Hepatic stellate cell (primary cell): ENCODE measurements at regions not wholly inside any gene's neighbourhood (a gene's known extent, or its start where the extent isn't known, plus 50 kb on each side); places are given as distances from the start of the nearest gene placed in this dataset.
A peak's percentile ranks its signal among the peaks of the same experiment; 100 is the strongest.

Experiments used
- DNase-seq: peaks from one replicate; pipeline ENCODE4 v3.0.0; 2011; ENCODE audit warnings: low spot score

DNA sequence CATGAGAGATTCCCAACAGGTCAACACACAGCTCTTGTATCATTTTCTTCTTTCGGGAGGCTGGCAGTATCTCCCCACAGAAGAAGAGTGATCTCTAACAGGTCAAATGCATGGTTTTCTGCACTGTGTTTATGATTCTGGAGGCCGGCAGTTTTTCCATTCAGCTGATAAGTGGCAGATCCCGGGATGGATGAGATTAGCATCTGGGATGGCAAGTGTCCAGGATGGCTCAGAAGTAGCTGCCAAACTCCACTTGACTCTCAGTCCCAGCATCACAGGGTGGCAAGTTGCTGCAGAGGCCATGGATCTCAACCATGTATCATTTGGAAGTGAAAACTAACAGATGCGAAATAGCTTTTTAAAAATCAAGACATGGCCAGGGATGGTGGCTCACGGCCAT lies 97.8 kb upstream of the SLC44A1 start:
- no peak for DNase-seq

DNA sequence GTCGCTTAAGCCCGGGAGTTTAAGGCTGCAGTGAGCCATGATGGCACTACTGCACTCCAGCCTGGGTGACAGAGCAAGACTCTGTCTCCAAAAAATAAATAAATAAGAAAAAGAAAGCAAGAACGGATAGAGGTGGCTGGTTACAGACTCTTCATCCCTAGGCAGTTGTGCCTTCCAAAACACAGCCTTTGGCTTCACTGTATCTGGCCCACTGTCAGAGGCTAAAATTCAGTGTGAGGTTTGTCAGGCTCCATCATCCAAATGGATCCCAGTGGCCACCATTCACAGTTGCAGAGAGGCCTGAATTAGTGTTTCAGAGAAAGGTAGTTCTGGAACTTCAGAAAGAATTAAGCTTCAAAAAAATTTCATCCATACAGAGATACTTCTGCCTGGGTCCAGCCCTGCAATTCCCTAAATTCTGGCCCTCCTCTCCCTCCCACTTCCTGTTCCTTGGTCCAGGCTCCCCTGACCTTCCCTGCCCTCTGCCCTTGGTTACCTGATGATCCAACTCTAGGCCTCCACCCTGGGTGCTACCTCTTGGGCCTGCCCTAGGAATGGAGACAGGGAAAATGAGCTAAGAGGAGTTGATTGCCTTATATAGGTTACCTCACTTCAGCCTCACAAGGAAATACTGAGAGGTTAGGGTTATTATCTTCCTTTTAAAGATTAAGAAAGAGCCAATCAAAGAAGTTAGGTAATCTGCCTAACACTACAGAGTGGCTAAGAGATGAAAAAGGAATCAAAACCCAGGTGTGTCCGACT lies 97.2 kb upstream of the SLC44A1 start:
- DNase-seq = no peak

DNA sequence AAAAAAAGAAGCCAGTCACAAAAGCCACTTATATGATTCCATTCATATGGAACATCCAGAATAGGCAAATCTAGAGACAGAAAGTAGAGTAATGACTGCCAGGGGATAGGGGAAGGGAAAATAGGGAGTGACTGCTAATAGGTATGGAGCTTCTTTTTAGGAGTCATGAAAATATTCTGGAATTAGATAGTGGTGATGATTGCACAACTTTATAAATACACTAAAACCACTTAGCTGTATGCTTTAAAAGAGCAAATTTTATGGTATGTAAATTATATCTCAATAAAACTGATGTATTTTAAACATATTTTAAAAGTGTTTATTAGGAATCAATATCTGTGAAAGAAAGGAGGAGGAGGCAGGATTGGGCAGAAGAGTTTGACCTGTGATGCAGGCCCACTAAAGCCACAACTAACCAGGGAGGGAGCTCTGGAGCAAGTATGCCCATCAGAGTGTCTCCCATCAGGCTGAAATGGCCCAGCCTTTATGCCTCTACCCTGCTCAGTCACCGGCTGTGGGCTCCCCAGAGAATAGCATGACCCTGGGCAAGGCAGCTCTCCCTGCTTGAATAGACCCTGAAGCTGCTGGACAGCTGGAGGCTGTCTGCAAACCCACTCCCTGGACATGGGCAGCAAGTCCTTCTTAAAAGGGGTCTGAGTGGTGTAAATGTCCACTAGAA lies 96.0 kb upstream of the SLC44A1 start:
- peak; percentile 28 for DNase-seq

DNA sequence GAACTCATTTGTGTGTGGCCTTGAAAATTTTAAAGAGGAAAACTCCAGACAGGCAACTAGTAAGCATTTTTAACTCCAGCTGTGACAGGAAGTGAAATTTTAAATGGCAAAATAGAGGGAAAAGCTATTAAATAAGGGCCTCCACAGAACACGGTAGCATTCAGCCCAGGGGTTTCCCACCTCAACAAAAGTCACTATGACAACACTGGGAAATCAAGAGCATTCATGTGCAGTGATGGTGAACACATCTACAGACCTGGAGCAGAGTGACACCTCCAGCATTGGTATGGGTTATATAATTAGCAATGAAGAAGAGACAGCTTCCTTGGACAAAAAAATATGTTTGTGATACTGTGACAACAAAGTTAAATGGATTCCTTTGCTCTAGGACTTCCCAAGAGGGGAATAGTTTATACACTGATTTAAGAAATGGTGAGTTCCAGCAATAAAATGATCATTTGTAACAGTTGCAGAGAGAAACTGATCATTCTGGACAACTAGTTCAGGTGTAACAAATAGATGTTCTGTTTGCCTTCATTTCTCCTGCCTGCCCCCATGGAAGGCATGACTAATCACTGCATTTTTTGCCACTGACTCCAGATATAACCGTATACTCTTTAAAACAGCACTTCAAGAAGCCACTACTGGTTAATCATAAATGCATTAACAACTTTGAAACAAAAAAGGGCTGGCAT lies 93.3 kb upstream of the SLC44A1 start:
- DNase-seq = no peak

DNA sequence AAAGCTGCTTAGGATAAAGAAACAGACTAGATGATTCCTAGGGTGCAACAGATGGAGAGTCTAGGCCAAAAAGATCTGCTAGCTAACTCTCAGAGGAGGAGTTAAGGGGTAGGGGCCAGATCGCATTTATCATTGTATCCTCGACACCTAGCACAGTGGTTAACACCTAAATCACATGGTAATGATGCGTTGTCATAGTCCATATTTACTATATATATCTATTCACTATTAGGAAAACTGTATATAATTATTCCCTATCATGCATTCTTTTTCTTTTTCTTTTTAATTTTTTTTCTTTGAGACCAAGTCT lies 92.8 kb upstream of the SLC44A1 start:
- no peak for DNase-seq

DNA sequence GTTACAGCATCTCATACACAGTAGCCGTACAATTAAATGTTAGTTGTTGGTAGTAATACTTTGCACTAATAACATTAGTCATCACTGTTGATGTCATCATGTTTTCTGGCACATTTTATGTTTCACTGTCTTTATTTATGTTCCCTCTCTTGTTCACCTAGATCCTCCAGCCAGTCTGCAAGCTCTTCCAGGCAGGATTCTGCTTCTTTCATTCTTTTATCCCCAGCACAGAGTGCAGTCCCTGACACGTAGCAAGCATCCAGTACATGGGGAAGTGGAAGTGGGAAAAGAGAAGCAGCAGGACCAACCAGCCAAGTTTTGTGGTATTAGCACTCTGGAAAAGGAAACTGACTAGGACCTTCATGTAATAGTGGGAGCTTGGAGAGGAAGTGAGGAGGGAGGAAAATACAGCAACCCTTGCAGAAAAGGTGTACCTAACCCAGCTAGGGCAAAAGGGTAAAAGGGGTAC lies 89.7 kb upstream of the SLC44A1 start:
- no peak for DNase-seq

DNA sequence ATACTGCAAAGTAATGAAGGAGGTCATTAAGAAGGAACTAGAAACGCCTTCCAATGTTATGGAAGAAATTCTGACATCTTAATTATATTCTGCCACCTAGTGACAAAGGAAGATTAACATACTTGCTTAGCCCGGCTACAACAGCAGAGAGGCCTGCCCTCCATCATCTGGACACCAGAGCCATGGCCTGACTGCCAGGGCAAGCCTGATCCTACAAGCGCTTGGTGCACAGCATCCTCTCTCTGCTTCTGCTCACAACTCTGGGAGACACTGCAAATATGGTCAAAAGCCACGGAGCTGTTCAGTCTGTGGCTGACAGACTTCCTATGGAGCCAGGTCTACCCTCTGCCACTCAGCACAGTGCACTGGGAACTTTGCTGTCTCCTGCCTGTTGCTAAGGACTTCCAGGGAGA lies 87.3 kb upstream of the SLC44A1 start:
- peak; percentile 71 for DNase-seq

DNA sequence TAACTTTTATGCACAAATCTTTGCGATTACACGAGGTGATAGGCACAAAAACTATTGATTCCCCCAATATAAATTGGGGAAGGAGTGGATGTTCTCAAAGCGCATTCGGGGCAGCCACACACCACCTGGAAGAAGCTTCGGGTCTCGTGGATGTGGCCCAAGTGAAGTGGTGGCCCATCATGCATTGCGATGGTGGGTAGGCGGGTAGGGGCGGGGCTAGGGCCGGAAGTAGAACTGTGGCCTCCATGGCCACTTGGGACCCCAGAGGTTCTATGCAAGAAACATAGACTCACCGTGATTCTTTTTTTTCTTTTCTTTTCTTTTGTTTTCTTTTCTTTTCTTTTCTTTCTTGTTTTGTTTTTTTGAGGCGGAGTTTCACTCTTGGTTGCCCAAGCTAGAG lies 86.4 kb upstream of the SLC44A1 start:
- DNase-seq = no peak

DNA sequence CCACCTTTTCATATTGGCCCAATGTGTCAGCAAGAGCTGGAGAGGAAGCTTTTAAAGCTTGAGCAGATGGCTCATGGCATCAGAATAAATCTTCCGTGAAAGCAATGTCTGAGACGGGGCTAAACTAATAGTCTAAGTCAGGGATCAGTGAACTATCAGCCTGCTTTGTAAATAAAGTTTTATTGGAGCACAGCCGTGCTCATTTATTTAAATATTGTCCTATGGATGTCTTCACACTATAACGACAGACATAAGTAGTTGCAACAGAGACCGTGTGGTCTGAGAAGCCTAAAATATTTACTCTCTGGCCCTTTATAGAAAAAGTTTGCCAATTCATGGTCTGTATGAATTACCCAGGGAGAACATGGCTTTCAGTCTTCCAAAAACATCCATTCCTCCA lies 85.6 kb upstream of the SLC44A1 start:
- no peak for DNase-seq

DNA sequence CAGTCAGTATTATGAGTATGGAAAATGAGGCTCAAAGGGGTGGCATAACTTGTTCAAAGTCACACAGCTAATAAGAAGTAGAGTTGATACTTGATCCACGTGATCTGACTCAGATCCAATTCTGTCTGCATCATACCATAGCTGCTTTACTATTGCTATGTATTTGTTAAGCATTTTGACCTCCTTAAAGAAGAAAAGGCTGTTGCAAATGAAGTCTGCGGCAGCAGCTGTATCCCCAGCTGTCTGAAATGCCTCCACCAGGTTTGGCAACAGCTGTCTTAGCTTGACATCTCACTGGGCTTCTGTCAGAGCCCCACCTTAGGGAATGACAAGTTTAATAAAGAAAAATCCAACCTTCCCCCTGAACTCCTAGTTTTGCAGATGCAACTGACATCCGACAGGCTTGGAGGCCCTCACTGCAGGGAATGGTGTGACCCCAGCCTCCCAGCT lies 75.6 kb upstream of the SLC44A1 start:
- DNase-seq = no peak

DNA sequence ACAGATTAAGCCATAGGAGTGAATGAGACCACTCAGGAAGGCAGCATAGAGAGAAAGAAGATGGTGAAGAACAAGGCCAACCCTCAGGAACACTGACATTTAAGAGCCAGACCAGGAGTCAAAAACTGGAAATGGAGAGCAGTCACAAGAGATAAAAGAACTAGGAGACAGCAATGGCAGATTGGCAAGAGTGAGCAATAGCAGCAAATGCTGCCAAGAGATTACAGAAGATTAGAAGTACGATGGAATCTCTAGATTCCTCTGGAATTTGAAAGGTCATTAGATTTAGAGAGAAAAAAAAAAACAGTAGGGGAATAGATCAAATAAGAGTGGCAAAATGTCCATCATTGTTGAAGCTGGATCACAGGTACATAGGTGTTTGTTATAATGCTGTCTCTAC lies 73.4 kb upstream of the SLC44A1 start:
- DNase-seq = no peak

DNA sequence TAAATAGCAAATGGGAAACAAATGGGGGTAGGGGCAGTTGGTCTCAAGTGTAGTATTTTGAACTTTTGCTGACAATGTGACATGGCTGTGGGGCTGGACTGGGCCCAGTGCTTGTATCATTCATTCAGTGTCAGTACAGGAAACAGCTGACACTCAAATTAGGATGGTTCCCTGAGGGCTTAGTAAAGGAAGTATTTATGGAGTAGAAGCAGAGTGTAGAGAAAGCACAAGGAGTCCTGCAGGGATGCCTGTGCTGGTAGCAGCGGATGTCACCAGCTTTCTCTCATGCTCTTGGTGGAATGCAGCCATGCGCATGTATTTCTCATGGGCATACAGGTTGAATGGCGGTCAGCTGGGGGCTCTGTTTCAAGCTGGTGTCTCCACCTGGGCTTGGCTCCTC lies 72.9 kb upstream of the SLC44A1 start:
- no peak for DNase-seq

DNA sequence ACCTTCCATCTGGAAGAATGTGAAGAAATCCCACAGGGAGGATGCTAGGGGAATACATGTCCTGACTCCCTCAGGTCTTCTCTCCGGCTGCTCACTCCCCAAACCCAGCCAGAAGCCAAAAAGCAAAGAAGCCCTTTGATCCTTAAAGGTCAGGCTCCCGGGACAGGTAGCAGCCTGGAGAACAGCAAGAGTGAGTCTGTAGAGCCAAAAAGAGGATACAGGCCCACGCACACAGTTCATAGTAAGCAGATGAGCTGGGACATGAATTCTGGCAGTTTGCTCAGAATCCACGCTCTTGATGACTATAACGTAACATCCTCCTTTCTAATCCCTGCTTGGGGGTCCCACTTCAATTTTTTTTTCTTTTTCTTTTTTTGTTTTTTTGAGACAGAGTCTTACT lies 72.0 kb upstream of the SLC44A1 start:
- DNase-seq = no peak

DNA sequence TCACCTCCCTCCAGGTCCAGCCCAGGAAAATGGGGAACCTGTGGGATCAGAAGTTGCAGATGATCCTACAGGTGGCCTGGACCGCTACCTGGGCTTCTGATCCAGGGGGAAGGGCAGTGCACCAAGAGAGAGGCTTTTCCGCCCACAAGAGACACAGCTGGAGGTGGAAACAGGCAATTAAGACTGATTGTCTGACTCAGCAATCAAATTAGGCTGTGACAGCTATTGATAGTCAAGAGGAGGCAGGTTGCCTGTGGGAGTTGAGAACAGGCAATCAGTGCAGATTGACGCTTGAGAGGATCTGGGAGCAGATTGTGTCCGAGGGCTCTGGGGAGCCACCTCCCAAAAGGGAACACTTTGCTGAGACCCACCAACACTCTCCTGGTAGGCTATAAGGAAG lies 71.1 kb upstream of the SLC44A1 start:
- DNase-seq = no peak

DNA sequence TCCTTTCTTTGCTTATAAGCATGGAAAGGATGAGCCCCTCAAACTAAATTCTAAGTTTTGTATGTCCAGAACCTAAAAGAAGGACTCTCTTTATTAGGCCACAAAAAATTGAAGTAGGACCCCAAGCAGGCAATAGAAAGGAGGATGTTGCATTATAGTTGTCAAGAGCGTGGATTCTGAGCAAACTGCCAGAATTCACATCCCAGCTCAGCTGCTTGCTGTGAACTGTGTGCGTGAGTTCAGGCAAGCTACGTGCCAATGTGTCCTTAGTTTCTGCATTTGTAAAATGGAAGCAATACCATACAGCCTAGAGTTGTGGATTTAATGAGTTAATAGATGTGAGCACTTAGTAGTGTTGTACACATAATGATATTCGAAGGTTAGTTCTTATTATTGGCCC lies 70.6 kb upstream of the SLC44A1 start:
- no peak for DNase-seq

DNA sequence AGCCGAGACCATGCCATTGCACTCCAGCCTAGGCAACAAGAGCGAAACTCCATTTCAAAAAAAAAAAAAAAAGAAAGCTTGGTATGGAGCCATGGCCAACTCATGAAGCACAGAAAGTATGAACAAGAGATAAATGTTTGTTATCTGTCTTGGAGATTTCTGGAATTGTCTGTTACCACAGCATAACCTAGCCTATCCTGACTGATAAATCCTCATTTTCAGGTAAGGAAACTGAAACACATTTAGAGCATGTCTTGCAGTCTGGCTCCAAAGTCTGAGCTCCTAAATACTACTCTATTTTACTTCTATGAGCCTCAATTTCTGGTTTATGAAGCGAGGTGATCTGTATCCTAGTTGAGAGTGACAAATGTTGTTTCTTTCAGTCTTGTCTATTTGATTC lies 68.3 kb upstream of the SLC44A1 start:
- DNase-seq = no peak

DNA sequence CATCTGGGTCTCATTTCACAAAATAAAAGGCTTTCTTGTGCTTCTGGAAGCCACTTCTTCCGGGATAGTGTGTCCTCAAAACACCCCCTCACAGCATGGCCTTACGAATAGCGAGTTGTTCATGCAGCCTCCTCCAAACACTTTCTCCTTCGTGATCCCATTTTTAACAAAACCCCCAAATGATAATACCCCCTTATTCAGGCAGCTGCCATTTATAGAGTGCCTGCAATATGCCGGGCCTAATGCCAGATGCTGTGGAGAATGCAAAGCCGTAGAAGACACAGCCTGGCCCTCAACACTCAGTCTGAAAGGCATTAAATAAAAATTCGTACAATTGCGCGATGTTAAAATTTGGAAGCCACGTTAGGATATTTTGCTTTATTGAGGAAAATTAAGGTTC lies 66.4 kb upstream of the SLC44A1 start:
- no peak for DNase-seq

DNA sequence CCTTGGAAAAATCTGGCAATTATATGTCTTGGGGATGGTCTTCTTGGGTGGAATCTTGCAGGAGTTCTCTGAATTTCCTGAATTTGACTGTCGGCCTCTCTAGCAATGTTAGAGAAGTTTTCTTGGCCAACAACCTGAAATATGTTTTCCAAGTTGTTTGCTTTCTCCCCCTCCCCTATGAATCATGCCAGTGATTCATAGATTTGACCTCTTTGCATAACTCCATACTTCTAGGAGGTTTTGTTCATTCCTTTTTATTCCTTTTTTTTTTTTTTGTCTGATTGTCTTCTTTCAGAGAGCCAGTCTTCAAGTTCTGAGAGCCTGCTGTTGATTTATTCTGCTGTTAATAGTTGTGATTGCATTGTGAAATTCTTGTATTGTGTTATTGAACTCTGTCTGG lies 56.7 kb upstream of the SLC44A1 start:
- DNase-seq = peak; percentile 49

DNA sequence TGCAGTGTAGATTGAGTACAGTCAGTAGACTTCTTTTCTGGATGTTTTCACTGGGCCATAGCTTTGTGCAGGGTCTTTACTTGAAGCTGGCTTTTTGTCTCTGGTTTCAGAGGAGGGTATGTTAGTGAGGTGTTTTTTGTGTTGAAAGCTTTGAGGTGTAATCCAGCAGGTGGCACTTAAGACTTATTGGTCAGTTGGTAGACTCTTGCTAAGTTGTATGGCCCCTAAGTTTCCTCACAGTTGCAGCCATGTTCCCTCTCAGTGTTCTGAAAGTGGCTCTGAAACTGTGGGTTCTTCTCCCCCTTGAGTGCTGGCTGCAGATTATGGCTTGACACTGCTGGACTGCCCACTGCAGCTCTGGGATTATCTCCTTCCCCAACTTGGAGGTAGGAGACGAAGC lies 55.7 kb upstream of the SLC44A1 start:
- no peak for DNase-seq

DNA sequence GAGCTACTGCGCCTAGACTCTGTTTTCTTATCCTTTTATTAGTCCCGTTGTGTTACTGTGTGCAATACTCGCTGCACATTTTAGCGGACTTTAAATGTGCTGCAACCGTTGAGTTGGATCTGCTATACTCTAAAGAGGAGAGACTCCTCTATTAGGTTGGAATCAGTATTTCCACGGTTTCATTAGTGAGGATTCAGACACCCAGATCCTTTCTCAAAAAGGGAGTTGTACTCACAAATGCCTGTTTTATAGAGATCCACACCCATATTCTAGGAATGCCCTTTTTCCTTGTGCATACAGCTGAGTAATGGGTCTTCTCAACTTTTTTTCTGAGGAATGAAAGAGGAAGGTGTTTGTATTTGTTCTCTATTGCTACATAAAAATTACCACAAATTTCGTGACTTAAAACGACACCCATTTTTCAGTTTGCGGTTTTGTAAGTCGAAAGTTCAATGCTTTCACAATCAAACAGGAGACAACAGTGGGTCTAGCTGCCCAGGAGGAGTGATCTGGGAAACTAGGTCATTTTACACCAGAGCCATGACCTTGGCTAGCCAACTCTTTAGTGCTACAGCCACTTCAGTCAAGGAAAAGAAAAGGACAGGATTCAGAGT lies 52.8 kb upstream of the SLC44A1 start:
- no peak for DNase-seq

DNA sequence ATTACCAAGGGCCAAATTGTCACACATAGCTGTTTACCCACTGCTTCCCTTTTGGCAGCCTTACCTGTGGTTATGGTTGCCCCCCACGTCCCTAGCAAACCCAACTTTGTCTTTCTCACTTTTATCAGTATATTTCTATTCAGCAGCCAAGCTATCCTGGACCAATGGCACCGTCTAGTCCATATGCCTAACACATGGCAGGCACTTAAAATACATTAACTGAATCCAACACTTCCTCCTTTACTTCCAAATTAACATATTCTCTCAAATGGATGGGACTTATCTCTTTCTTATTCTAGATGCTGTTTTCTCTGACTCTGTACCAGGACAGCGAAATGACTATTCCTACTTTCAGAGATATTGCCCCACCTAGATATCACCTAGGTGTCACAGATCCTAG lies 50.9 kb upstream of the SLC44A1 start:
- no peak for DNase-seq

DNA sequence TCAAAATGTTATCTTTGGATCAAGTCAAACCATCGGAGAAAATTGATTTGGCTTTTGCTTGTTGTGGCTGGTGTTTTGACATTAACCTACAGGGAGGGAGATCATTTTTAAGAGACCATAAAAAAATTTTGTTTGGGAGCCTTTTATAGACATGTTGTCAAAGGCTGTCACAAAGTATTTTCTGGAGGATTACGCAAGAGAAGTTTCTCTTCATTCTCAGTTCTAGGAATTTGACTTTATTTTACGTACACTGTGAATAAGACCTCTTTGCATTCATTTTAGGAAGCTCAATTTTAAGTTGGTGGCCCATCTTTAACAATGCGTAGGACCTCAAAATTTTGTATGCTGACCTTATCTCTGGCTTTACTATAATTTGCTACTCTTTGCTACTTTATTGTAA lies 50.2 kb upstream of the SLC44A1 start:
- no peak for DNase-seq
